ENCODE measurements at regions not wholly inside any gene's neighbourhood (a gene's known extent, or its start where the extent isn't known, plus 50 kb on each side); places are given as distances from the start of the nearest gene placed in this dataset.

DNA sequence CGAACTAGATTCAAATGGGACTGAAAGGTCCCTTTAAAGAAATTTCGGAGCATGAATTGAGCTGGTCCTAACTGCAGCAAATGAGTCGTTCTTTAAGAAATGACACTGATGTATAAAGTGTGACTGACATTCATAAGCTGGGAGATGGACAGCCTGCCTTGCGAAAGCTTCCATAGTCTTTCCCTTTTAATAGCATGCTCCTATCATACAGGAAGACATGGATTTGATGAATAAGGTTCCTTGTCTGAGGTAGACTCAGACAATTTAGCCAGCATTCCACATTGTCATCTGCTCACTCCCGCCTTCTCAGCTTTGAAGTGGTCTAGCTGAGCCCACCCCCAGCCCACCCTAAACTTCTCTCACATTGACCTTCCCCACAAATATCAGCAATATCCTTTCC lies 264.9 kb downstream of the TSN start:
- H3K9me3 Mint-ChIP-seq = no peaks in the 10 kb centered on the region
- H3K36me3 Mint-ChIP-seq = no peaks in the 10 kb centered on the region
- DNase-seq (no peak), ATAC-seq (no peak)
- H3K27me3 Mint-ChIP-seq = peaks cover 3 to 31% (median 11%) of the 10 kb centered on the region in 5 donors
- POLR2A ChIA-PET = no interaction called here
- no peak overlapping the region for H3K4me3 Mint-ChIP-seq
- H3K4me1 Mint-ChIP-seq = peaks cover 1 to 6% (median 4%) of the 10 kb centered on the region in 4 donors
- no peak overlapping the region for H3K27ac Mint-ChIP-seq

DNA sequence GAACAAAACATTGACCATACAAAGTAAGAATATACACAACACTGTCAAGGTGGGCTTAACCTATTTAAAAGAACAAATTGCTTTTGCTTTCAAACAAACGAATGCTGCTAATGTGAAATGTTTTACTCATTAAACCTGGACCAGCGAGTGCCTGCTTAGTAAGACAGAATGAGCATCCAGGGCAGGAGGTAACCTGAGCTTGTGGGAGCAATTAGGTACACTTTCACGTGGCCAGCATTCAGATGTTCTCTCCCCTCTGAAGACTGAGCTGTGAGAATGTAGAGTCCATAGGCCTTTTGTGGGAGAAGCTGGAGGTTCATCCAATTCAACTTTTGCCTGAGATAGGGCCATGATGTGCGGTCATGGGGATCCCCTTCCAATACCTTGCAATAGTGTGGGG lies 266.5 kb downstream of the TSN start:
- Mint-ChIP-seq H3K36me3 (no peaks in the 10 kb centered on the region), H3K4me3 (no peak overlapping the region), H3K27ac (no peak overlapping the region), H3K27me3 (peaks cover 3 to 36% (median 11%) of the 10 kb centered on the region in 5 donors), H3K9me3 (no peaks in the 10 kb centered on the region), H3K4me1 (peaks cover 1 to 6% (median 4%) of the 10 kb centered on the region in 4 donors)
- ATAC-seq = no peak
- POLR2A ChIA-PET = no interaction called here
- no peak for DNase-seq

DNA sequence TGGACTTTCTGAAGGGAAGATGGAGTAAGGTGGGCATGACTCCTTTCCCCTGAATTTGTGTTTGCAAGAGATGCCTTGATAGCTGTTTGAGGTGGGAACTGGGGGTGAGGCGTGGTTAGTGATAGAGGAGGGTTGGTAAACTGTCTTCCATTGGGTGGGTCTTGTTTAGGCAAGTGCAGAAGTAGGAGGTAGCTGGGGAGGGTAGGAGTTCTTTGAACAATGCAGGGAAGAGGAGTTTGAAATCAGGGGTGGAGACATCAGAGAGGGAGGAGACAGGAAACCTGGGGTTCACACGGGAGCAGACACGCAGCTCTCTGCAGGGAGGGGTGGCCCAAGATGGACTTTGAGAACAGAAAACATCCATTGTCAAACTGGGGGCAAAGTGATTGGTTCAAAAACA lies 267.1 kb downstream of the TSN start:
- H3K4me3 Mint-ChIP-seq = no peak overlapping the region
- no peak for DNase-seq
- peaks cover 3 to 36% (median 12%) of the 10 kb centered on the region in 5 donors for H3K27me3 Mint-ChIP-seq
- H3K27ac Mint-ChIP-seq = no peak overlapping the region
- ATAC-seq = no peak
- H3K9me3 Mint-ChIP-seq = no peaks in the 10 kb centered on the region
- peaks cover 1 to 6% (median 4%) of the 10 kb centered on the region in 4 donors for H3K4me1 Mint-ChIP-seq
- H3K36me3 Mint-ChIP-seq = no peaks in the 10 kb centered on the region
- POLR2A ChIA-PET = no interaction called here

DNA sequence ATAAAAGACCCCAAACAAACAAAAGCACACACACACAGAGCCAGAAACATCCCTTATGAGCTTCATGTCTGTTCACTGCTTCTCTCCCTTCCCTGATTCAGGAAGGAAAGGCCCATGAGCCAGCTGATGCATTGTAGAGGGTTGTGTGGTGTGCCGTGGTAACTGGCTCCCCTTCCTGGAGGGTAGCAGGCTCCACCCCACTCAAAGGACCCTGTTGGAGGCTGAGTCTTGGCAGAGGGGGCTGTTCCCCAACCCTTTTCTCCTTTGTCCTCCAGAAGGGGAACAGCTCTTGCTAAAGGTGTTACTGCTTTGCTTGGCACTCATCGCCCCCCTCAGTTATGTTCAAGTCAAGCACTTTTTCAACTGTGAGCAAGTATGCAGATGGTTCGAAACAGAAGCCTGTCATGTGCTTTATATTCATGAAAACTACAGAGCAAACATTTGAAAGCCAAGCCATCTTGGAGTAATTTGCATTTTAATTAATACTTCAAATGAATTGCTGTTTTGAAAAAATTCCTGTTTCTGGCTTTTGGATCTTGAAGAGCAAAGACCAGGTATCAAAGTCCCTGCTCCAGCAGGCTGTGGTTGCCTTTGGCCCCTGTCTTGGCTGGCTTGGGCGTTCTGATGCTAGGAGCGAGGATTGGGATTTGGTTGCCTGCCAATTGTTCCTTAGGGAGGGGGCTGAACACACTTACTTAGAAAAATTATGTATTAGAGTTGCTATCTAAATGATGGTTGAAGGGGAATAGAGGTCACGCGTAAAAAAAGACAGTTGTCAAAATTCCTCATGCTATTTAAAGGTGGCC lies 267.8 kb downstream of the TSN start:
- Mint-ChIP-seq H3K4me3 (no peak overlapping the region), H3K27me3 (peaks cover 3 to 36% (median 12%) of the 10 kb centered on the region in 5 donors), H3K36me3 (no peaks in the 10 kb centered on the region), H3K27ac (peak overlapping the region in 1 of 10 donors; percentile 35), H3K4me1 (peaks cover 1 to 6% (median 4%) of the 10 kb centered on the region in 4 donors), H3K9me3 (no peaks in the 10 kb centered on the region)
- ATAC-seq = no peak
- DNase-seq = no peak
- POLR2A ChIA-PET = no interaction called here

DNA sequence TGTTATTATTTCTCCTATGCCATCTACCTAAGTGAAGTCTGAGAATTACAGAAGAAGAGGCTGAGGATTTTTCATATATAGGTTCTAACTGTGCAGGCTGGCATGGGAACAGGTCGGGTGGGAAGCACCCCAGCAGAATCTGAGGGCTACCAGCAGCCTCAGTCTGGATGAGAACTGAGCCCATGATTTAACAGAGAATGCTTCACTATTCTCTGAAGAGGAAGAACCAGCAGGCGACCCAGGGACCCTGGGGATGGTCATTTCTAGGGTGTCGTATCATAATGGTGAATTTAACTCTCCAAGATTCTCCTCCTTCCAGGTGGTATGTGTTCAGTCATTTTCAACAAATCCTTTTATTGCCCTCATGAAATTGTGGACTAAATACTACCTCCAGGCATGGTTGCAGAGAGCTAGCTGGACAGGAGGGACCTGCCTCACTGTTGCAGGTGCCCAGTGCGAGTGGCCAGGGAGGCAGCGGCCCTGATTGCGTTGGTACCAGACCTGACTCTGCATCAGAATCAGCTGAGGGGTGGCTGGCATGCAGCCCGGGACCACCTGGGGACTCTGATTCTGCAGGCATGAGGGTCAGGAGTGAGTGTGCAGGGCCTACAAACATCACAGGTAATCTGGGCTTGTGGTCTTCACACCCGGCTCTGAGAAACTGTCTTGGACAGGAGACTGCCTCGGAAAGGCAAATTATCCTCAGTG lies 272.2 kb downstream of the TSN start:
- POLR2A ChIA-PET = no interaction called here
- peak overlapping the region in 1 of 10 donors; percentile 63 for H3K27ac Mint-ChIP-seq
- H3K9me3 Mint-ChIP-seq = peaks cover 0 to 4% (median 0%) of the 10 kb centered on the region in 9 donors
- no peak for DNase-seq
- no peaks in the 10 kb centered on the region for H3K36me3 Mint-ChIP-seq
- H3K27me3 Mint-ChIP-seq = peaks cover 0 to 15% (median 4%) of the 10 kb centered on the region in 5 donors
- peaks cover 0 to 7% (median 5%) of the 10 kb centered on the region in 4 donors for H3K4me1 Mint-ChIP-seq
- ATAC-seq = no peak
- H3K4me3 Mint-ChIP-seq = no peak overlapping the region

DNA sequence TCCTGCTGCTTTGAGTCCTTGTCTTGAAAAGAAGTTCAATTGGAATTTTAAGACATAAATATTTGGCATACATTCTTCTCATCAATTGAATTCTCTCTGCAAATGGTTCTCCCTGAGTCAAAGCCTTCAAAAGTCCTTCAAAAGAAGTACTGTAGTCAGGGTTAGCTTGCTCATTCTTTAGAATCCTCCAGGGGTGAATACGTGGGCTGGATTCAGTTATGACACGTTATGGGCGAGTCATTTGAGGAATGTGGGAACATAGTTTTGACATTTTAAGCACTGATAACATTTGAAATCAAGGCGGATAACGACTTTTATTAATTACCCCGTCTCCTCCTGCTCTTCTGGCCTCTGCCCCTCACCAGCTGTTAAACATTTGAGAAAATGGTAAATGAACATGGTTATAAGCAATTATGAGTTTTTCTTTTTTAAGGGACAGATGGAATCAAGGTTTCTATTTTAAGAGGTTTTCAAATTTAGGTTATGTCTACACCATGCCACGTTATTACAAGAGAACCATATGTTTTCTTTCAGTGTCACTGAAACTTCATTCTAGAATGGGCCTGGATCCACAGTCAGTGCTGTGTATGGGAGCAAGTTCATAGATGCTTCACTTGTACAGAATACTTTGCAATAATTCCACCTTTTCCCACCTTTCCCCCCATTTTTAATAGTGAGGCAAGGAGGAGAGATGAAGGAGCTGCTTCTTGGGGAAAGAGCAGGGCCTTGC lies 273.1 kb downstream of the TSN start:
- no peak overlapping the region for H3K27ac Mint-ChIP-seq
- peaks cover 0 to 4% (median 0%) of the 10 kb centered on the region in 9 donors for H3K9me3 Mint-ChIP-seq
- no peak for ATAC-seq
- peaks cover 0 to 15% (median 4%) of the 10 kb centered on the region in 5 donors for H3K27me3 Mint-ChIP-seq
- no peak overlapping the region for H3K4me3 Mint-ChIP-seq
- no peak for DNase-seq
- H3K36me3 Mint-ChIP-seq = no peaks in the 10 kb centered on the region
- POLR2A ChIA-PET = no interaction called here
- peaks cover 0 to 7% (median 4%) of the 10 kb centered on the region in 4 donors for H3K4me1 Mint-ChIP-seq

DNA sequence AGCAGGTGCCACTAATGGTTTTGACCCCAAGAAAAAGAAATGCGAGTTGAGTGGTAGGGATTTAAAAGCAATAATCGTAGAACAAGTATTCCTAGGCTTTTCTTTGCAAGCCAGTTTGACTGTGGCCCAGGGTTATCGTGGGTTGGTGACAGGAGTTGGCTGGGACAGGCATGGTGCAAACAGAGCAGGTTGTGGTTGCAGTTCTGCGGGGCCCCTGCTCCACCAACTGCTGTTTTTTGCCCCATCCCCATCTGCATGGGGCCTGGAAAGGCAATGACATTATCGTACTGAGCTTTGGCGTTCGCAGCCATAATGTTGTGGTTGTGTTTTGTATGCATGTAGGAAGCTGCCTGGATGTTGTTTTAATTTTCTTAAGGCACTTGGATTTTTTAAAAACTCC lies 274.0 kb downstream of the TSN start:
- DNase-seq (no peak), ATAC-seq (no peak)
- Mint-ChIP-seq H3K27me3 (peaks cover 0 to 14% (median 4%) of the 10 kb centered on the region in 5 donors), H3K36me3 (no peaks in the 10 kb centered on the region), H3K9me3 (peaks cover 0 to 4% (median 0%) of the 10 kb centered on the region in 9 donors), H3K4me1 (peaks cover 0 to 5% (median 4%) of the 10 kb centered on the region in 4 donors), H3K4me3 (no peak overlapping the region), H3K27ac (no peak overlapping the region)
- POLR2A ChIA-PET = no interaction called here

DNA sequence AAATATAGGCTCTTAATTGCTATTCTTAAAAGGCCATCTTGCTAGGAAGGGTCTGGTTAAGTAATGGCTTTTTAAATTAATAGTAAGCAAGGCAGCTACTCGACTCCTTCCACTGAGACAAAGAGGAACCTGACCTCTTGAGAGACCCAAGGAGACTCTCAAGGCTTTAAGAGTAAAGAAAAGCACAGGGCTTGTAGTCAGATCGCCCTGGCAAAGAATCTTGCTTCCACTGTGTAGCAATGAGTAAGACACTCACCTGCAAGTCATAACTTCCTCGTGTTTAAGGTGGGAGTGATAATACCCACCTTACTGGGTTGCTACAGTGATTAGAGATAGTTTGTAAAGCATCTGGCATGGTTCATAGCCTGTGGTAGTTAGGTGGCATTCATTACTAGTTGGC lies 274.5 kb downstream of the TSN start:
- no peak overlapping the region for H3K27ac Mint-ChIP-seq
- H3K36me3 Mint-ChIP-seq = no peaks in the 10 kb centered on the region
- H3K4me3 Mint-ChIP-seq = no peak overlapping the region
- H3K4me1 Mint-ChIP-seq = peaks cover 0 to 5% (median 4%) of the 10 kb centered on the region in 4 donors
- ATAC-seq = no peak
- peaks cover 0 to 10% (median 4%) of the 10 kb centered on the region in 5 donors for H3K27me3 Mint-ChIP-seq
- H3K9me3 Mint-ChIP-seq = peaks cover 0 to 4% (median 0%) of the 10 kb centered on the region in 9 donors
- DNase-seq = no peak
- POLR2A ChIA-PET = no interaction called here

DNA sequence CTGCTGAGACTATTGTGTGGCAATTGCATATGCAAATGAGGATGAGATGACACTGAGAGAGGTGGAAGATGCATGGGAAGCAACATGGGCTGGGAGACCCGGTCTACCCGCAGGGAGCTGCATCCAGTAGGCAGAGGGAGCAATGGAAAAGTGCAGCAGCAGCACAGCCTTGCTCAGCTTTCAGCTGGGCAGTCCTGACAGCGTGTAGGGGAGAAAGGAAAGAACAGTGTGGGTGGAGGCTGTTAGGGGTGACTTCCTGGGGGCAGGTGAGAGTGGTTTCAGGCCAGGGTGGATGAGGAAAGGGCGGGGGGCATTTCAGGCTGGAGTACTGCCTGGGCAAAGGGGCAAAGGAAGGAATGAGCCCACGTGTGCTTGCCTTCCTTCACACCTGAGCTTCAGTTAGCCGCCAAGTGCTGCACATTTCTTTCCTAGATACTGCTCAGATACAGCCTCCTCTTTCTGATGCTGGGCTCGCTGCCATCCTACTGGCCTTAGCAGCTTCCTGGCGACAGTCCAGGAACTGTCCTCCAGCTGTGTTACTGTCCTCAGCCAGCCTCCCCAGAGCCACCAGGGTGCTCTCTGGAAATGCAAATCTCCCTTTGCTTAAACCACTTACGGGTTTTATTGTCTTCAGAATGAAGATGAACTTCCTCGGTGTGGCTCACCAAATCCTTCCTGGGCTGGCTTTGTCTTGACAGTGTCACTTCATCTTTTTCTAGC lies 276.3 kb downstream of the TSN start:
- Mint-ChIP-seq H3K9me3 (peaks cover 0 to 4% (median 0%) of the 10 kb centered on the region in 9 donors), H3K36me3 (no peaks in the 10 kb centered on the region), H3K4me1 (peaks cover 0 to 5% (median 4%) of the 10 kb centered on the region in 4 donors), H3K27me3 (peaks cover 0 to 6% (median 3%) of the 10 kb centered on the region in 5 donors), H3K4me3 (no peak overlapping the region), H3K27ac (peak overlapping the region in 1 of 10 donors; percentile 10)
- ATAC-seq (no peak), DNase-seq (no peak)
- POLR2A ChIA-PET = no interaction called here

DNA sequence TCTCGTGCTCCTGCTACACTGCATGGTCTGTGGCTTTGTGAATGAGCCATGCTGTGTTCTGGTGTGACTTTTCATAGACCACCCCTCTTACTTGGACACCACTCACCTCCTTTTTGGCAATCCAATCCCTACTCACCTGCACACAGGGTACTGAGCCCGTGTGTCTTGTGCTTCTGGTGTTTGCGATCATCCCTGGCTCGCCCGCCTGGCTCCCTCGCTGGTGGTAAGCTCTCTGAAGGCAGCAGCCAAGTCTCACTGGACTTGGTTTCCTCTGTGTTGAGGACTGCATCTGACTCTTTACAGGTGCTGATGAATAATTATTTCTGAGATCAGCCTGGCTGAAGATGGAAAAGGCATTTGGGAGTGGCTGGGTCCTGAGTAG lies 276.8 kb downstream of the TSN start:
- H3K27ac Mint-ChIP-seq = no peak overlapping the region
- H3K4me3 Mint-ChIP-seq = no peak overlapping the region
- no peak for DNase-seq
- peaks cover 0 to 4% (median 0%) of the 10 kb centered on the region in 9 donors for H3K9me3 Mint-ChIP-seq
- ATAC-seq = no peak
- H3K27me3 Mint-ChIP-seq = peaks cover 0 to 8% (median 3%) of the 10 kb centered on the region in 5 donors
- POLR2A ChIA-PET = no interaction called here
- H3K36me3 Mint-ChIP-seq = no peaks in the 10 kb centered on the region
- H3K4me1 Mint-ChIP-seq = peaks cover 0 to 5% (median 4%) of the 10 kb centered on the region in 4 donors

DNA sequence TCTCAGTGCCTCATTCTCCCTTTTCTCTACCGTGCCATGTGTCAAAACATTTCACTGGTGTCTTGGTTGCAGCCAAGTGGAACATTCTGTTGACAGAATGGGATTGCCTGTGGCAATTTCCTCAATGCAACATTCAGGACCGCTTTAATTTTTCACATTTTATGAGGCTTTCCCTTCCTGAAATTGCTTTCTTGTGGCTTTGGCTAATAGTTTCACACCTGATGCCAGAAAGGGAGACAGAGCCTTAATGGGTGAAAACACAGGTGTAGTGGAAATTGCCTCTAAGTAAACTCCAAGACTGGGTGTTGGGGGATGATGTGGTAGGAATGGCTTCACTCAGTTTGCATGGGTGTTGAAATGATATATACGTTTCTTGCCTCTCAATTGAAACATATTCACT lies 278.3 kb downstream of the TSN start:
- DNase-seq = no peak
- Mint-ChIP-seq H3K36me3 (no peaks in the 10 kb centered on the region), H3K27ac (no peak overlapping the region), H3K9me3 (peaks cover 0 to 4% (median 0%) of the 10 kb centered on the region in 9 donors), H3K4me1 (peaks cover 0 to 5% (median 4%) of the 10 kb centered on the region in 4 donors), H3K27me3 (peaks cover 0 to 11% (median 3%) of the 10 kb centered on the region in 5 donors), H3K4me3 (no peak overlapping the region)
- POLR2A ChIA-PET = no interaction called here
- no peak for ATAC-seq

DNA sequence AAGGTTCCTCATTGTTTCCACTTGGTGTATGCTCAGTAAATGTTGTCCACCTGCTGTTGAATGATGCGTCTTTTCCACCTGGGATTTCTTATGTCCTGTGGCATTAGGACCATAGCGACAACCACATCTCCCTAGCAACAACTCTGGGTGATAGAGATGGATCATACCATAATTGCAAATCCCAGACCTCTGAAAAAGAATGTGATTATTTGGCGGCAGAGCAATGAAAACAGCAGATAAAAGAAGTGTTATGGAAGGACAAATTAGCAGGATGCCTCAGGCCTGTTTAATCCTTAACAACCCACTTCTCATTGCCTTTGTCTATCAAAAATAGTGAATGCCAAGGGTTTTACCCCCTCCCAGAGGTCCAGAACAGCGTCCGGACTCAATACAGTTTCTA lies 278.9 kb downstream of the TSN start:
- H3K36me3 Mint-ChIP-seq = no peaks in the 10 kb centered on the region

More for the DNA sequence above, 278.9 kb downstream of the TSN start:
- Mint-ChIP-seq H3K9me3 (peaks cover 0 to 5% (median 0%) of the 10 kb centered on the region in 9 donors), H3K27me3 (peaks cover 0 to 11% (median 0%) of the 10 kb centered on the region in 5 donors), H3K4me3 (no peak overlapping the region), H3K4me1 (peaks cover 0 to 5% (median 4%) of the 10 kb centered on the region in 4 donors), H3K27ac (no peak overlapping the region)
- POLR2A ChIA-PET = no interaction called here
- DNase-seq (no peak), ATAC-seq (no peak)
